GM12874 (cell line): ENCODE measurements at regions not wholly inside any gene's neighbourhood (a gene's known extent, or its start where the extent isn't known, plus 50 kb on each side); places are given as distances from the start of the nearest gene placed in this dataset.

ENCODE experiments used
- TF ChIP-seq, protein P1 (sequence below): IDR thresholded peaks from 2 replicates; pipeline ENCODE4 v1.5.1; 2011; ENCODE audit warnings: low read depth, mild to moderate bottlenecking, control low read depth, low read length, moderate library complexity; ENCODE audit not compliant: insufficient read depth

DNA sequence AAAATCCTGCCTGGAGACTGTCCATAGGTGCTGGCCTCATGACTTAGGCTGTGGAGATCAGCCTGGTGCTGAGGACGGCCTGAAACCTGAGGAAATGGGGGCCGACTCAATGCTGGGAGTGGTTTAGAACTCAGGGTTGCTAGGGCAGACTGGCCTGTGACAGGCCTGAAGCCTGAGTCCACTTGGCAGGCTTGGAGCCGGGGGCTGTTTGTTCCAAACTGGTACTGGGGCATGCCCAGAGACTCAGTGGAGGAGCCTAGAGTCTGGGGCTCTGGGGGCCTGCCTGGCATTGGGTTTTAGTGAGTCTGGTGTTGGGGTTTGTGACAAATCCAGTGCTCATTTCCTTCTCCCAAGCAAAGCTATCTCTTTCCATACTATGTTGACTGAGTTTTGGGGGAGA, 489.7 kb upstream of the CNKSR2 start:
- TF ChIP-seq, protein P1, sequence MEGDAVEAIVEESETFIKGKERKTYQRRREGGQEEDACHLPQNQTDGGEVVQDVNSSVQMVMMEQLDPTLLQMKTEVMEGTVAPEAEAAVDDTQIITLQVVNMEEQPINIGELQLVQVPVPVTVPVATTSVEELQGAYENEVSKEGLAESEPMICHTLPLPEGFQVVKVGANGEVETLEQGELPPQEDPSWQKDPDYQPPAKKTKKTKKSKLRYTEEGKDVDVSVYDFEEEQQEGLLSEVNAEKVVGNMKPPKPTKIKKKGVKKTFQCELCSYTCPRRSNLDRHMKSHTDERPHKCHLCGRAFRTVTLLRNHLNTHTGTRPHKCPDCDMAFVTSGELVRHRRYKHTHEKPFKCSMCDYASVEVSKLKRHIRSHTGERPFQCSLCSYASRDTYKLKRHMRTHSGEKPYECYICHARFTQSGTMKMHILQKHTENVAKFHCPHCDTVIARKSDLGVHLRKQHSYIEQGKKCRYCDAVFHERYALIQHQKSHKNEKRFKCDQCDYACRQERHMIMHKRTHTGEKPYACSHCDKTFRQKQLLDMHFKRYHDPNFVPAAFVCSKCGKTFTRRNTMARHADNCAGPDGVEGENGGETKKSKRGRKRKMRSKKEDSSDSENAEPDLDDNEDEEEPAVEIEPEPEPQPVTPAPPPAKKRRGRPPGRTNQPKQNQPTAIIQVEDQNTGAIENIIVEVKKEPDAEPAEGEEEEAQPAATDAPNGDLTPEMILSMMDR: no peak

DNA sequence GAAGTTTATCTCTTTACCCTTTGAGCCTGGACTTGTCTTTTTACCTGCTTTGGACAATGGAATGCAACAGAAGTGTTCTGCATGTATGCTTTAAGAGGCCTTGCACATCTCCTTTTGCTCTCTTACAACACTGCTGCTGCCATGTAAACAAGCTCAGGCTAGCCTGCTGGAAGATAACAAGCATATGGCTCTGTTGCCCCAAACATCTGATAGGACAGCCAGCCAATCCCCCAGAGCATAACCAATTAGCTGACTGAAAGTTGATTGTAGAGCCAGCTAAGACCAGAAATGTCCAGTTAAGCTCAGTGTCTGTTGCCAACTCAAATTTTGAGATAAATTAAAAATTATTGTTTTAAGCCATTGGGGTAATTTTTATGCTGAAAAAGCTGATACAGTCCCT, 510.6 kb upstream of the CNKSR2 start:
- TF ChIP-seq, protein P1: no peak

DNA sequence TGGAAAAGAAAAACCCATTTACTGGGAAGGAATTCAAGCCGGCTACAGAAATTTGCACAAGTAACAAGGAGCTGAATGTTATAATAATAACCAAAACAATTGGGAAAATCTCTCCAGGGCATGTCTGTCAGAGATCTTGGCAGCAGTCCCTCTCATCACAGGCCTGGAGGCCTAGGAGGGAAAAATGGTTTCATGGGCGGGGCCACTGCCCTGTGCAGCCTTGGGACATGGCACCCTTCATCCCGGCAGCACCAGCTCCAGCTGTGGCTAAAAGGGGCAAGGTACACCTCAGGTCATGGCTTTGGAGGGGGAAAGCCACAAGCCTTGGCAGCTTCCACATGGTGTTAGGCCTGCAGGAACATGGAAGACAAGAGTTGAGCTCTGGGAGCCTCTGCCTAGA, 513.1 kb upstream of the CNKSR2 start:
- TF ChIP-seq, protein P1: no peak

DNA sequence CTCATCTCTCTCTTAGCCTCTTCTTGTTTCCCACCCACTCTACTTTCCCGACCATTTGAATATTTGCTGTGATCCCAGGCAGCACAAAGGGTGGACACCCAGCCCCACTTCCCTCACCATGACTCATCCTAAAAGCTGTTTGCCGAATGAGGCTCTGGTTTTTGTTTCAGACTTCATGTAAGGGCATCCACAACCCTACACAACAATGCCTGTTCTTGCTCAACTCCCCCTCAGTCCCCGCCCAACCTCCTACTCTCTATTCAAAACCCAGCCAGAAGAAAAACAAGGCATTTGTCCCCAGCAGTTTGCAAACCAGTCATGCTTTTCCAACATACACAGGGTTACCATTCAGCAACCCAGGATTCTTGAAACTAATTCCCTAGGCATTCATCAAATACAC, 516.5 kb upstream of the CNKSR2 start:
- TF ChIP-seq, protein P1: no peak

DNA sequence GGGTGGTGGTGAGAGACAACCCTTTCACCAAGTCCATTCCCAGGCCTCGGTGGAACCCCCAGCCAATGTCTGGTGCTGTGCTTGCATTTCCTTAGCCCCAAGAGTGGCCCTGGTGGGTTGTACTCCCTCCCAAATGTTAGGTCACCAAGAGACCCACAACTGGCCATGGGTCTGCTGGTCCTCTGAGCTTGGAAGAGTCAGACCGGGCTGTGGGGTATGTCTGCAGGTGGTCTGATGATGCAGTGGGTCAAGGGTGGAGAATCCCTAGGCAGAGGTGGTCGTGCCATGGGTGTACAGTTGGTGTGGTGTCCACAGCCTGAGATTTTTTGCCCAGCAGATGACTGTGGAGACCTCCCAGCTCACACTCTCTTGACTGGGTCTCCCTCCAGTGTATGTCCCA, 535.7 kb upstream of the CNKSR2 start:
- TF ChIP-seq, protein P1: no peak

DNA sequence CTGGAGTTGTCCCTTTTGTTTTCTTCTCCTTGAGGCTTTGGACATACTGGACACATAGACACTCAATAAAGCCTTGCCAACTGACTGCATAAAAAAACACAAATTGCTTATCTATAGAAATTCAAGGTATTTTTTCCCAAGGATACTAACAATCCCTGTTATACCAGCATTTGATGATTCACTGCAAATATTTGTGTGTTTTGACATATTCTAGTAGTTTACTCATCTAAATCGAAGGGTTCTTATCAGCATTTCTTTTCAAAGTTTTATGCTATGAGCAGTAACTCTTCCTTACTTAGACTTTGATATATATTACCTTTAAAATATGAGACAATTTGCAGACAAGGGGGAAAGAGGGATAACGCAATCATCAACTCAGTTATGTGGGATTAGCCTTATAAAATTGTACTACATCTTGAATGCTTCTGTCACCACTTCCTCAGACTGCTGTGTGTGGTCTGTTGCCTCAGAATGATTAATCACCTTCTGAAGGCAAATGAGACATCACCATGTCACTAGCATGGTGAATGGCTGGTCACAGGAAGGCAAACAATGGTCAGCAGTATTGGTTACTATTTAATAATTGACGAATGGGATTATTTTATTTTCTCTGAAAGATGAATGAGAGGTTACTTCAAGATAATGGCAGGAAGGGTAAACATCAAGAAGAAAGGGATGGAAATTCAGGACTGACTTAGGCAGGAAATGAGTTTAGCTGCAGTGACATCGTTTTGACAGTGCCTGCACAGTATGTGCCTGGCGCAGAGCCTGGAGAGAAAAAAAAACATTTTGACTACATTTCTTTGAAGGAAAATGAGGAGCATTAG, 544.3 kb upstream of the CNKSR2 start:
- TF ChIP-seq, protein P1: no peak

DNA sequence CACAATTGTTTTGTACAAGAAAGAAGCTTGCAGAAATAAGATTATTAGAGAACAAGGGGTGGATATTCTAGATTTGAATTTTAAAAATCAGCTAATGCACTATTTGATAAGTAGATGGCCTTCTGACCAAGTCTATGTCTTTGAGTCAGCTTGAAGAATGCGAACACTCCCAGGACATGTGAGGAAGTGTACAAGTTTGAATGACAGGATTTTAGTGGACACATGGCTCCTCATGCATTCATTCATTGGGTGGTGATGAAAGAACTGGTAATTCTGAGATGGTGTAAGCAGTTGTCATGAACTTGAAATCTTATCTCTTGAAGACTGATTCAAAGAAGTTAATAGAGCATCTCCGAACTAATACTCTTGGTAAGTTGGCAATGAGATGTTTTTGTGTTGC, 548.2 kb upstream of the CNKSR2 start:
- TF ChIP-seq, protein P1: no peak

DNA sequence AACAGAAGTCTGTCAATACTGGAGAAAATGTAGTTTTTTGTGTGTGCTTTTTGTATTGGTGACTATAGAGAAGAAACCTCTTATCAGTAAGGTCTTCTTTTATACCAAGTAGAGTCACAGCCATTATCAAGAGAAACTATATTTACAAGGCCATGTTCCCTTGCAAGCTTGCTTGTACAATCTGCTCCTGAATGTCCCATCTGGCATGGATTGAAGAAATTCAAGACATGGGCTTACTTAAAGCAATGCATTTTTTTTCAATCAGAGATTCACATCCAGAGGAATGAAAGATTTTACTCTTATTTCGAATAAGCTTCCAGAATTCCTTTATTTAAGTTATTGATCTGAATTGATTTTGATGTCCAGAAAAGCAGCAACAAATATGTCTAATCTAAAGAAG, 537.3 kb upstream of the RPS6KA3 start:
- TF ChIP-seq, protein P1: no peak
